SK-N-SH (cell line): ENCODE measurements at regions not wholly inside any gene's neighbourhood (a gene's known extent, or its start where the extent isn't known, plus 50 kb on each side); places are given as distances from the start of the nearest gene placed in this dataset.

Experiments
- CTCF ChIP-seq: fragments of 200-600 bp; sonication (generic); IDR thresholded peaks from 2 replicates; pipeline ENCODE4 v1.6.1; 2017; ENCODE audit warnings: antibody characterized with exemption, mild to moderate bottlenecking, moderate library complexity
- EP300 ChIP-seq, 2 experiments: IDR thresholded peaks; 2 replicates each; pipeline versions ENCODE4 v1.4.0 to v1.6.1; 2012; ENCODE audit warnings: borderline replicate concordance in 1 of 2, low read depth in 1 of 2, low read length in 1 of 2
- MEF2A ChIP-seq: IDR thresholded peaks from 2 replicates; pipeline ENCODE4 v1.4.0; 2012; ENCODE audit warnings: low read depth, borderline replicate concordance
- NFIC ChIP-seq: IDR thresholded peaks from 2 replicates; pipeline ENCODE4 v1.4.0; 2012; ENCODE audit warnings: borderline replicate concordance
- POLR2AphosphoS5 ChIP-seq: IDR thresholded peaks from 2 replicates; pipeline ENCODE4 v1.6.1; 2012; ENCODE audit warnings: low read depth, low read length
- SMC3 ChIP-seq: IDR thresholded peaks from 2 replicates; pipeline ENCODE4 v1.6.1; 2012; ENCODE audit warnings: low read depth, low read length, improper control_type of control experiment

DNA sequence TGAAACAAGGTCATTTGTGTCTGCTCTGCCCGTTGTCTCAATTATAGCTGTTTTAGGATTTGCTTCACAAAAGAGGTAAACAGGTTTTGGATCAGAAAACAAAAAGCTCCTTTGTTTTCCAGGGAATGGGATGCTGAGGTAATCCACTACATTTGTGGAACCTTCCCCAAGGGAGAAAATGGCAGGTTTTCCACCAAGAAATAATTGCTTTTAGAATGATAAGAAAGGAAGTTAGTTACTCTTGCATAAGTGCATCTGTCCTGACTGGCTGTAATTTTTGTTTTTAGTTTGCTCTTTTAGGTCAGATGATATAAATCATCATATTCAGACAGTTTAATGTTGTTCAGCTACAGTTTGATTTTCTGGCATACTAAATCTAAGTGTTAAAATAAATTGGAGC lies 198.5 kb upstream of the COL8A1 start:
- no peak for TF ChIP-seq CTCF
- TF ChIP-seq POLR2AphosphoS5, result no peak
- no peak for TF ChIP-seq MEF2A
- TF ChIP-seq SMC3, result no peak
- TF ChIP-seq EP300 (IDR thresholded peaks at IDR 0.05; ENCODE audit: borderline replicate concordance in 1 of 2, low read depth in 1 of 2, low read length in 1 of 2), result no peak
- TF ChIP-seq NFIC, result no peak
